Vagina (tissue), 2 donors: ENCODE measurements at regions not wholly inside any gene's neighbourhood (a gene's known extent, or its start where the extent isn't known, plus 50 kb on each side); places are given as distances from the start of the nearest gene placed in this dataset.
A peak's percentile ranks its signal among the peaks of the same experiment; 100 is the strongest.

Experiments
- DNase-seq, 2 donors: peaks; one replicate each; pipeline ENCODE4 v3.0.0-alpha.2; 2017; ENCODE audit errors: extremely low spot score in 2 of 2
- H3K27ac ChIP-seq: fragments of 200-600 bp; sonication (generic); one replicate; pipeline ENCODE4 v1.5.1; 2019
- H3K27me3 ChIP-seq: fragments of 200-600 bp; sonication (generic); one replicate; pipeline ENCODE4 v1.5.1; 2019
- H3K36me3 ChIP-seq, 2 donors: fragments of 200-600 bp; sonication (generic); one replicate each; pipeline ENCODE4 v1.5.1; 2017 to 2019
- H3K4me1 ChIP-seq: fragments of 200-600 bp; sonication (generic); one replicate; pipeline ENCODE4 v1.5.1; 2019
- H3K4me3 ChIP-seq, 2 donors: fragments of 200-600 bp; sonication (generic); 1 replicate in 1 of 2; 2 replicates in 1 of 2; pipeline ENCODE4 v1.5.1; 2016 to 2019
- H3K9me3 ChIP-seq: fragments of 200-600 bp; sonication (generic); one replicate; pipeline ENCODE4 v1.5.1; 2019
- POLR2A ChIP-seq, 2 donors: fragments of 450-650 bp; IDR thresholded peaks; one replicate each; pipeline ENCODE4 v1.6.1; 2017; ENCODE audit warnings: antibody characterized with exemption in 2 of 2, mild to moderate bottlenecking in 2 of 2, moderate library complexity in 2 of 2
- POLR2AphosphoS5 ChIP-seq, 2 donors: sonication (generic); formaldehyde crosslinking; IDR thresholded peaks; one replicate each; pipeline ENCODE4 v1.9.0; 2017; ENCODE audit warnings: antibody characterized with exemption in 2 of 2, mild to moderate bottlenecking in 2 of 2, low read depth in 1 of 2; ENCODE audit not compliant: insufficient read depth in 1 of 2
- intact Hi-C: fragments of 100-400 bp; cut with DNase I; formaldehyde crosslinking; loops from one replicate; pipeline ENCODE4 v1.15.1; 2023
- TF ChIP-seq, protein P1 (sequence below), 3 experiments: fragments of 450-650 bp in 2 of 3; fragments of 200-600 bp in 1 of 3; sonication (generic) in 1 of 3; IDR thresholded peaks; one replicate each; pipeline ENCODE4 v1.5.1; 2017 to 2019; ENCODE audit warnings: antibody characterized with exemption in 3 of 3, mild to moderate bottlenecking in 2 of 3, moderate library complexity in 2 of 3

DNA sequence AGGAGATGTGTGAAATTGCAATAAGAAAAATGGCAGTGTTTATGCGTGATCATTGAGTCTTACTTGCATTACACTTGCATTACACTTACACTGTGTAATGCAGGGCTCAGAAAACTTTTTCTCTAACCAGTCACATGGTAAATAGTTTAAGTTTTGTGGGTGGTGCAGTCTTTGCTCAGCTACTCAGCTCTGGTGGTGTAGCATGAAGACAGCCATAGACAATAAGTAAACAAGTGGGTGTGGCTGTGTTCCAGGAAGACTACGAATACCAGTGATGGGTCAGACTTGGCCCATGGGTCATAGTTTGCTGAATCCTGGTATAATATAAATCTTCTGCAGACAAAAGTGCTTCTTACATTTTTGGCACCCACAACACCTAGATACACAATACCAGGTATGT lies 115.6 kb upstream of the CYP1B1 start:
- no peak for DNase-seq
- no peak for TF ChIP-seq POLR2A (IDR thresholded peaks at IDR 0.05)
- TF ChIP-seq, protein P1, sequence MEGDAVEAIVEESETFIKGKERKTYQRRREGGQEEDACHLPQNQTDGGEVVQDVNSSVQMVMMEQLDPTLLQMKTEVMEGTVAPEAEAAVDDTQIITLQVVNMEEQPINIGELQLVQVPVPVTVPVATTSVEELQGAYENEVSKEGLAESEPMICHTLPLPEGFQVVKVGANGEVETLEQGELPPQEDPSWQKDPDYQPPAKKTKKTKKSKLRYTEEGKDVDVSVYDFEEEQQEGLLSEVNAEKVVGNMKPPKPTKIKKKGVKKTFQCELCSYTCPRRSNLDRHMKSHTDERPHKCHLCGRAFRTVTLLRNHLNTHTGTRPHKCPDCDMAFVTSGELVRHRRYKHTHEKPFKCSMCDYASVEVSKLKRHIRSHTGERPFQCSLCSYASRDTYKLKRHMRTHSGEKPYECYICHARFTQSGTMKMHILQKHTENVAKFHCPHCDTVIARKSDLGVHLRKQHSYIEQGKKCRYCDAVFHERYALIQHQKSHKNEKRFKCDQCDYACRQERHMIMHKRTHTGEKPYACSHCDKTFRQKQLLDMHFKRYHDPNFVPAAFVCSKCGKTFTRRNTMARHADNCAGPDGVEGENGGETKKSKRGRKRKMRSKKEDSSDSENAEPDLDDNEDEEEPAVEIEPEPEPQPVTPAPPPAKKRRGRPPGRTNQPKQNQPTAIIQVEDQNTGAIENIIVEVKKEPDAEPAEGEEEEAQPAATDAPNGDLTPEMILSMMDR (IDR thresholded peaks at IDR 0.05), result no peak
- no peak for TF ChIP-seq POLR2AphosphoS5 (IDR thresholded peaks at IDR 0.05; ENCODE audit: insufficient read depth in 1 of 2, low read depth in 1 of 2)
- Histone ChIP-seq H3K27me3 (no peaks in the 10 kb centered on the region), H3K4me1 (peaks cover 15% of the 10 kb centered on the region), H3K36me3 (no peaks in the 10 kb centered on the region), H3K4me3 (no peak overlapping the region), H3K27ac (peak overlapping the region; percentile 70), H3K9me3 (no peaks in the 10 kb centered on the region)
- intact Hi-C loops, result no loop called here

DNA sequence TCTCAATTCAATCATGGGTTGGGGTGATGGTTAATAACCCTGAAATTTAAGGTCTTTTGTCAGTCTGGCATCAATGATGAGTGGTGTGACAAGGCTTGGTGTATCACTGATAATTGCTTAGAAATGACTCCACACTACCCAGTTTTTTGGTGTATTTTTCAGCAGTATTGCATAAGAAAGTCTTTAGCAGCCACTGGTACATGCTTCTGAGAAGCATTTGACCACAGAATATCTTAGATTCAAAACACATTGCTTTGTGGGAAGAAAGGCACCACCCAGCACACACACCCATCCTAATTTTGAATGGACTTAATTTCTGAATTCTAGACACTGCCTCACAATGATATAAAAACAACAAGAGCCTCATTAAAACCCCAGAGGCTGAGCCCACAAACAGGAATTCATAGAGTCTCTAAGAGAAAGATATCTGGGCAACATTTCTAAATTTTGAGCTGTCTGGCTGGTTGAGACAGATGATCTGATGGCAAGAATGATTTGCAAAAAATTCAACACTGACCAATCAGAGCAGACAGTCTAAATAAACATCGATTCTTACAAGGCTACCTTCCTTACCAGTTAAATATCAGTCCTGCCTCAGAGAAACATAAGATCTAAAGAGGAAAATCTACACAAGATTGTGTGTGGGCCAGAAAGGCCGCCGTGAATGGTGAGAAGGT lies 114.7 kb upstream of the CYP1B1 start:
- Histone ChIP-seq H3K9me3 (no peaks in the 10 kb centered on the region), H3K36me3 (no peaks in the 10 kb centered on the region), H3K27me3 (no peaks in the 10 kb centered on the region), H3K4me1 (peaks cover 15% of the 10 kb centered on the region), H3K4me3 (no peak overlapping the region), H3K27ac (peak overlapping the region; percentile 70)
- intact Hi-C loops, result no loop called here
- TF ChIP-seq POLR2AphosphoS5 (IDR thresholded peaks at IDR 0.05; ENCODE audit: insufficient read depth in 1 of 2, low read depth in 1 of 2) (no peak), POLR2A (IDR thresholded peaks at IDR 0.05) (no peak)
- TF ChIP-seq, protein P1 (IDR thresholded peaks at IDR 0.05), result no peak
- DNase-seq, result no peak

DNA sequence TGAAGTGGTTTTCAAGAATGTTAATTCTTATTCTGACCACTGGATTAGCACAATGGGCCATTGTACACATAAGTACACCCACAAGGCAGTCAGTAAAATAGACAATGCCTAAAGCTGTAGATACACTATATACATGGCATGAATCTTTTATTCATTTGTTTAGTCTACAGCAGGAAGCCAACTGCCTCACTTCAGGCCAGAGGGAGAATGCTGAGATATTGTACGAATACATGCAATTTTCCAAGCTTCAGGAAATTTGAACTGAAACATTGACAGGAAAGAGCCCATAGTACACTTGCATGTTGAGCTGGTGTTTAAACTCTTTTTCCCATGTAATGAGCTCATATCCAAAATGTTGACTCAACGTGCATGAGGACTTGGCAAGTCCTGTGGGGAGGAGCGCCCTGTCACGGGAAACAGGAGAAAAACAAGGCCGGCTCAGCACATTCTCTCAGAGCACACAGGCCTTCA lies 111.6 kb upstream of the CYP1B1 start:
- no peaks in the 10 kb centered on the region for H3K27me3 ChIP-seq
- DNase-seq, result peak in 1 of 2 donors; percentile 92
- TF ChIP-seq, protein P1 (IDR thresholded peaks at IDR 0.05), result no peak
- peak; percentile 20 to 98 for TF ChIP-seq POLR2AphosphoS5 (IDR thresholded peaks at IDR 0.05; ENCODE audit: insufficient read depth in 1 of 2, low read depth in 1 of 2)
- TF ChIP-seq POLR2A (IDR thresholded peaks at IDR 0.05), result no peak
- H3K9me3 ChIP-seq, result no peaks in the 10 kb centered on the region
- H3K27ac ChIP-seq, result peak overlapping the region; percentile 73
- H3K36me3 ChIP-seq, result no peaks in the 10 kb centered on the region
- intact Hi-C loops, result loop anchor here (10.0 kb wide), 1 partner anchor 77 kb away; no protein-coding TSS in a partner anchor
- H3K4me3 ChIP-seq, result no peak overlapping the region
- H3K4me1 ChIP-seq, result peaks cover 20% of the 10 kb centered on the region

DNA sequence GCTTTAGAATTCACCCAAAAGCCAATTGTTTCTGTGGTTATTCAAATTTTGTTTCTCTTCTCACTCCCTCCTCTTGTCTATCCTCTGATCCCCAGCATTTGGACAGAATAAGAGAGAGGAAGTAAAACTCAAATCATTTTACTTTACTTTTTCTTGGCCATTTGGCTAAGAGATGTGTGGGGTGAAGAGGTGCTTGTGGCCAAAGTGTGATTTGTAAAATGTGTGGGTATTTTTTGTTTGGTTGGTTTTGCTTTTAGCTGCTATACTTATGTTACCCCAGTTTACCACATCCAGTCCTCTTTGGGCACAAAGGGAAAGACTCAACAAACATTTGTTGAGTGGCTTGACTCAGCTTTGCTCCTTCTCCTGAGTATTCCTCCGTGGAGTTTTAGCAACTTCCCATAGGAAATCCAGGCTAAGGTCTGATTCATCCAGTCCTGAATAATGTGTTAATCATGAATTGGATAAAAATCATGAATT lies 109.1 kb upstream of the CYP1B1 start:
- Histone ChIP-seq H3K27ac (no peak overlapping the region), H3K4me1 (peaks cover 32% of the 10 kb centered on the region)

More for the DNA sequence above, 109.1 kb upstream of the CYP1B1 start:
- Histone ChIP-seq H3K27me3 (no peaks in the 10 kb centered on the region), H3K36me3 (no peaks in the 10 kb centered on the region), H3K9me3 (no peaks in the 10 kb centered on the region), H3K4me3 (no peak overlapping the region)
- intact Hi-C loops, result loop anchor here (10.0 kb wide), 1 partner anchor 80 kb away; no protein-coding TSS in a partner anchor
- TF ChIP-seq, protein P1 (IDR thresholded peaks at IDR 0.05), result no peak
- TF ChIP-seq POLR2AphosphoS5 (IDR thresholded peaks at IDR 0.05; ENCODE audit: insufficient read depth in 1 of 2, low read depth in 1 of 2), result no peak
- TF ChIP-seq POLR2A (IDR thresholded peaks at IDR 0.05), result no peak
- DNase-seq, result no peak
